ENCODE measurements at regions not wholly inside any gene's neighbourhood (a gene's known extent, or its start where the extent isn't known, plus 50 kb on each side); places are given as distances from the start of the nearest gene placed in this dataset.
"Not testable (repeated sequence)": the region's sequence is repeated elsewhere in the genome, so short reads cannot be mapped to it uniquely, and the experiment has no call there.

- TF ChIP-seq EZH2phosphoT487 (IDR thresholded peaks at IDR 0.05; ENCODE audit: insufficient read depth, low read depth); EZH2 (IDR thresholded peaks at IDR 0.05; ENCODE audit: insufficient read depth, poor library complexity, severe bottlenecking): not testable (repeated sequence)
Measured at GRCh38 chr6:95758236-95759069, 181.1 kb downstream of the MANEA start.
